A549 (cell line): ENCODE measurements at regions not wholly inside any gene's neighbourhood (a gene's known extent, or its start where the extent isn't known, plus 50 kb on each side); places are given as distances from the start of the nearest gene placed in this dataset.

Experiments used
- ATAC-seq, 2 experiments: fragments of 200-7000 bp in 1 of 2; fragments of >200 bp in 1 of 2; cut with Nextera tagmentation in 1 of 2; cut with Tn5 transposase in 1 of 2; 3 replicates each; pipeline versions ENCODE4 v1.8.0 to v1.9.1; 2018 to 2020; ENCODE audit warnings: mild to moderate bottlenecking in 1 of 2, moderate library complexity in 1 of 2
- CTCF ChIA-PET: fragments of 300-600 bp; sonication (Branson Sonifier 250); formaldehyde crosslinking; extraction: SDS; loops from one replicate; lab custom pipeline; 2021; ENCODE audit warnings: antibody characterized with exemption, inconsistent platforms; lab: Yijun Ruan, JAX
- POLR2A ChIA-PET: fragments of 350-600 bp; formaldehyde crosslinking; extraction: SDS; loops from one replicate; lab custom pipeline; 2021; ENCODE audit warnings: antibody characterized with exemption, inconsistent platforms; lab: Yijun Ruan, JAX
- DNase-seq, 2 experiments: peaks; one replicate each; pipeline versions ENCODE4 v3.0.0 to v3.0.0-alpha.2; 2011 to 2016; ENCODE audit warnings: low read depth in 1 of 2, low spot score in 1 of 2
- FAIRE-seq: peaks from 2 replicates; lab custom pipeline; 2011; peaks lifted over from hg19 to GRCh38; lab: Jason Lieb, UNC
- H3K27ac ChIP-seq, 2 experiments: fragments of >200 bp; sonication (Bioruptor Twin); formaldehyde crosslinking; 3 replicates each; pipeline ENCODE4 v1.5.1; 2016 to 2017
- H3K4me1 ChIP-seq: fragments of >200 bp; sonication (Bioruptor Twin); formaldehyde crosslinking; 3 replicates; pipeline ENCODE4 v1.6.1; 2016
- H3K4me2 ChIP-seq: fragments of >200 bp; sonication (Bioruptor Twin); formaldehyde crosslinking; 3 replicates; pipeline ENCODE4 v1.6.1; 2016
- H3K4me3 ChIP-seq: fragments of >200 bp; sonication (Bioruptor Twin); formaldehyde crosslinking; 3 replicates; pipeline ENCODE4 v1.5.1; 2016
- H3K9me3 ChIP-seq: fragments of >200 bp; sonication (Bioruptor Twin); formaldehyde crosslinking; 3 replicates; pipeline ENCODE4 v1.6.1; 2016
- CBX2 ChIP-seq: fragments of 200-600 bp; sonication (generic); IDR thresholded peaks from 2 replicates; pipeline ENCODE4 v1.6.1; 2016; ENCODE audit warnings: low read depth, mild to moderate bottlenecking, borderline replicate concordance
- CEBPB ChIP-seq, 2 experiments: fragments of >200 bp in 1 of 2; sonication (Bioruptor Twin) in 1 of 2; formaldehyde crosslinking in 1 of 2; IDR thresholded peaks; 2 replicates each; pipeline ENCODE4 v1.6.1; 2012 to 2016
- CHD2 ChIP-seq: fragments of 150-350 bp; IDR thresholded peaks from 2 replicates; pipeline ENCODE4 v1.6.1; 2014; ENCODE audit warnings: low read length; ENCODE audit not compliant: partially characterized antibody
- CHD4 ChIP-seq: fragments of 200-600 bp; sonication (generic); IDR thresholded peaks from 2 replicates; pipeline ENCODE4 v1.6.1; 2016; ENCODE audit warnings: antibody characterized with exemption, mild to moderate bottlenecking, borderline replicate concordance
- E2F6 ChIP-seq: IDR thresholded peaks from 2 replicates; pipeline ENCODE4 v1.6.1; 2012; ENCODE audit warnings: low read depth, borderline replicate concordance
- EP300 ChIP-seq, 2 experiments: fragments of >200 bp; sonication (Bioruptor Twin); formaldehyde crosslinking; IDR thresholded peaks; 2 replicates in 1 of 2; 3 replicates in 1 of 2; pipeline ENCODE4 v1.6.1; 2016 to 2017
- ESRRA ChIP-seq: fragments of 150-350 bp; IDR thresholded peaks from 2 replicates; pipeline ENCODE4 v1.6.1; 2014; ENCODE audit warnings: mild to moderate bottlenecking, low read length, borderline replicate concordance
- FOSL2 ChIP-seq, 2 experiments: fragments of 450-650 bp in 1 of 2; fragments of >200 bp in 1 of 2; sonication (Bioruptor Twin) in 1 of 2; formaldehyde crosslinking; IDR thresholded peaks; 2 replicates each; pipeline versions ENCODE4 v1.5.0 to v1.6.1; 2016 to 2020; ENCODE audit warnings: mild to moderate bottlenecking in 1 of 2, moderate library complexity in 1 of 2
- GATA3 ChIP-seq: IDR thresholded peaks from 2 replicates; pipeline ENCODE4 v1.6.1; 2012; ENCODE audit warnings: borderline replicate concordance
- HOXA7 ChIP-seq: fragments of 250-450 bp; sonication (Bioruptor Pico); IDR thresholded peaks from 2 replicates; pipeline ENCODE4 v1.5.0; 2020; ENCODE audit warnings: mild to moderate bottlenecking, moderate library complexity
- JUN ChIP-seq, 2 experiments: fragments of >200 bp; sonication (Bioruptor Twin); formaldehyde crosslinking; IDR thresholded peaks; 2 replicates in 1 of 2; 3 replicates in 1 of 2; pipeline ENCODE4 v1.6.1; 2016 to 2017
- KDM1A ChIP-seq: fragments of 200-600 bp; sonication (generic); IDR thresholded peaks from 2 replicates; pipeline ENCODE4 v1.6.1; 2016; ENCODE audit warnings: low read depth, mild to moderate bottlenecking
- KDM5A ChIP-seq: fragments of 200-600 bp; sonication (generic); IDR thresholded peaks from 2 replicates; pipeline ENCODE4 v1.6.1; 2016; ENCODE audit warnings: antibody characterized with exemption, mild to moderate bottlenecking
- MAZ ChIP-seq: fragments of 150-350 bp; IDR thresholded peaks from 2 replicates; pipeline ENCODE4 v1.6.1; 2014; ENCODE audit warnings: antibody characterized with exemption, low read depth, low read length, borderline replicate concordance
- NPAS2 ChIP-seq: fragments of 250-450 bp; sonication (Bioruptor Pico); IDR thresholded peaks from 2 replicates; pipeline ENCODE4 v1.8.0; 2022; ENCODE audit warnings: mild to moderate bottlenecking, moderate library complexity, borderline replicate concordance
- NR3C1 ChIP-seq: fragments of >200 bp; sonication (Bioruptor Twin); formaldehyde crosslinking; IDR thresholded peaks from 3 replicates; pipeline ENCODE4 v1.6.1; 2017
- PBX3 ChIP-seq: IDR thresholded peaks from 2 replicates; pipeline ENCODE4 v1.6.1; 2012
- PHF8 ChIP-seq: fragments of 200-600 bp; sonication (generic); IDR thresholded peaks from 2 replicates; pipeline ENCODE4 v1.6.1; 2016; ENCODE audit warnings: low read depth, mild to moderate bottlenecking, antibody characterized with exemption, moderate library complexity, borderline replicate concordance
- POLR2AphosphoS2 ChIP-seq: conservative IDR thresholded peaks from 2 replicates; pipeline ENCODE4 v1.6.1; 2012; ENCODE audit warnings: low read length, improper control_type of control experiment, inconsistent platforms
- RARB ChIP-seq: fragments of 250-450 bp; sonication (Bioruptor Pico); IDR thresholded peaks from 2 replicates; pipeline ENCODE4 v1.8.0; 2021; ENCODE audit warnings: mild to moderate bottlenecking, moderate library complexity
- RFX5 ChIP-seq: fragments of 450-650 bp; IDR thresholded peaks from 2 replicates; pipeline ENCODE4 v1.7.1; 2014; ENCODE audit warnings: antibody characterized with exemption, mild to moderate bottlenecking, moderate library complexity
- RNF2 ChIP-seq: fragments of 200-600 bp; sonication (generic); IDR thresholded peaks from 2 replicates; pipeline ENCODE4 v1.6.1; 2016; ENCODE audit warnings: low read depth, mild to moderate bottlenecking, antibody characterized with exemption, moderate library complexity, borderline replicate concordance
- SMC3 ChIP-seq: fragments of >200 bp; sonication (Bioruptor Twin); formaldehyde crosslinking; IDR thresholded peaks from 3 replicates; pipeline ENCODE4 v1.6.1; 2018; ENCODE audit warnings: inconsistent platforms
- TFCP2L1 ChIP-seq: fragments of 250-450 bp; sonication (Bioruptor Pico); IDR thresholded peaks from 2 replicates; pipeline ENCODE4 v1.5.0; 2021; ENCODE audit warnings: mild to moderate bottlenecking
- ZC3H11A ChIP-seq: fragments of 450-650 bp; IDR thresholded peaks from 2 replicates; pipeline ENCODE4 v1.6.1; 2014; ENCODE audit warnings: antibody characterized with exemption, mild to moderate bottlenecking
- ZSCAN20 ChIP-seq: fragments of 250-450 bp; sonication (Bioruptor Pico); IDR thresholded peaks from 2 replicates; pipeline ENCODE4 v1.8.0; 2022; ENCODE audit warnings: mild to moderate bottlenecking, moderate library complexity
- WGBS: methylation state at CpG from one replicate; pipeline ENCODE4 v1.1.6; 2017; ENCODE audit errors: missing lambda C conversion rate; 5-methylcytosine and 5-hydroxymethylcytosine counted together
- TF ChIP-seq, protein P1 (sequence below): fragments of >200 bp; sonication (Bioruptor Twin); formaldehyde crosslinking; IDR thresholded peaks from 2 replicates; pipeline ENCODE4 v1.6.1; 2016
- TF ChIP-seq, protein P2 (sequence below): fragments of >200 bp; sonication (Bioruptor Twin); formaldehyde crosslinking; IDR thresholded peaks from 3 replicates; pipeline ENCODE4 v1.6.1; 2016
- TF ChIP-seq, protein P3 (sequence below): fragments of 450-650 bp; IDR thresholded peaks from 2 replicates; pipeline ENCODE4 v1.6.1; 2014; ENCODE audit warnings: antibody characterized with exemption

GRCh38 chr15:96495386-96495785 is 164.9 kb downstream of the NR2F2 start:
- TF ChIP-seq FOSL2 (IDR thresholded peaks at IDR 0.05) (no peak), FOSL2 (CRISPR knock-in tag; IDR thresholded peaks at IDR 0.05) (no peak), NR3C1 (no peak), TFCP2L1 (CRISPR knock-in tag) (no peak), KDM5A (no peak), NPAS2 (CRISPR knock-in tag) (no peak), EP300 (IDR thresholded peaks at IDR 0.05) (no peak), KDM1A (no peak), RNF2 (no peak), ESRRA (no peak), E2F6 (no peak), SMC3 (no peak)
- no peak for FAIRE-seq
- Histone ChIP-seq H3K4me2 (no peak overlapping the region), H3K4me1 (no peaks in the 10 kb centered on the region), H3K4me3 (no peak overlapping the region), H3K27ac (no peak overlapping the region), H3K9me3 (no peaks in the 10 kb centered on the region)
- DNase-seq = no peak
- WGBS = 15% methylated on average over 5 of the region's 5 CpGs
- CTCF ChIA-PET = no interaction called here
- ATAC-seq = no peak
- POLR2A ChIA-PET = no interaction called here

GRCh38 chr15:96497951-96498350 is 167.5 kb downstream of the NR2F2 start:
- DNase-seq = no peak

More at GRCh38 chr15:96497951-96498350, 167.5 kb downstream of the NR2F2 start:
- H3K9me3 ChIP-seq = no peaks in the 10 kb centered on the region
- 45% methylated on average over 7 of the region's 7 CpGs for whole genome bisulfite sequencing
- FAIRE-seq (no peak), ATAC-seq (no peak)
- CTCF ChIA-PET = interaction anchor here (0.7 to 1.2 kb wide), 2 partner anchors 35 to 36 kb away, joined by 3 read pairs; no protein-coding TSS in a partner anchor
- H3K4me2 ChIP-seq = no peak overlapping the region
- H3K4me3 ChIP-seq = no peak overlapping the region
- no peak overlapping the region for H3K27ac ChIP-seq
- POLR2A ChIA-PET = no interaction called here
- no peaks in the 10 kb centered on the region for H3K4me1 ChIP-seq
- TF ChIP-seq, protein P1, sequence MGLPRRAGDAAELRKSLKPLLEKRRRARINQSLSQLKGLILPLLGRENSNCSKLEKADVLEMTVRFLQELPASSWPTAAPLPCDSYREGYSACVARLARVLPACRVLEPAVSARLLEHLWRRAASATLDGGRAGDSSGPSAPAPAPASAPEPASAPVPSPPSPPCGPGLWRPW = no peak
- TF ChIP-seq, protein P2, sequence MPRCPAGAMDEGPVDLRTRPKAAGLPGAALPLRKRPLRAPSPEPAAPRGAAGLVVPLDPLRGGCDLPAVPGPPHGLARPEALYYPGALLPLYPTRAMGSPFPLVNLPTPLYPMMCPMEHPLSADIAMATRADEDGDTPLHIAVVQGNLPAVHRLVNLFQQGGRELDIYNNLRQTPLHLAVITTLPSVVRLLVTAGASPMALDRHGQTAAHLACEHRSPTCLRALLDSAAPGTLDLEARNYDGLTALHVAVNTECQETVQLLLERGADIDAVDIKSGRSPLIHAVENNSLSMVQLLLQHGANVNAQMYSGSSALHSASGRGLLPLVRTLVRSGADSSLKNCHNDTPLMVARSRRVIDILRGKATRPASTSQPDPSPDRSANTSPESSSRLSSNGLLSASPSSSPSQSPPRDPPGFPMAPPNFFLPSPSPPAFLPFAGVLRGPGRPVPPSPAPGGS = no peak
- TF ChIP-seq CBX2 (no peak), NPAS2 (CRISPR knock-in tag) (no peak), PHF8 (no peak), POLR2AphosphoS2 (no peak), RARB (CRISPR knock-in tag) (no peak), CHD2 (no peak), PBX3 (no peak), RFX5 (no peak), GATA3 (no peak), CEBPB (IDR thresholded peaks at IDR 0.05) (no peak), CHD4 (no peak), ZSCAN20 (CRISPR knock-in tag) (no peak), TFCP2L1 (CRISPR knock-in tag) (no peak), MAZ (no peak), ZC3H11A (no peak), JUN (IDR thresholded peaks at IDR 0.05) (no peak), HOXA7 (CRISPR knock-in tag) (no peak)
- TF ChIP-seq, protein P3, sequence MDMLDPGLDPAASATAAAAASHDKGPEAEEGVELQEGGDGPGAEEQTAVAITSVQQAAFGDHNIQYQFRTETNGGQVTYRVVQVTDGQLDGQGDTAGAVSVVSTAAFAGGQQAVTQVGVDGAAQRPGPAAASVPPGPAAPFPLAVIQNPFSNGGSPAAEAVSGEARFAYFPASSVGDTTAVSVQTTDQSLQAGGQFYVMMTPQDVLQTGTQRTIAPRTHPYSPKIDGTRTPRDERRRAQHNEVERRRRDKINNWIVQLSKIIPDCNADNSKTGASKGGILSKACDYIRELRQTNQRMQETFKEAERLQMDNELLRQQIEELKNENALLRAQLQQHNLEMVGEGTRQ = no peak
- TF ChIP-seq, all 56 proteins: peak for 0
